HG03558 (cell line): ENCODE measurements at regions not wholly inside any gene's neighbourhood (a gene's known extent, or its start where the extent isn't known, plus 50 kb on each side); places are given as distances from the start of the nearest gene placed in this dataset.

Source experiments
- ATAC-seq: cut with Tn5 transposase; IDR thresholded peaks from one replicate; pipeline ENCODE4 v1.9.1; 2021; ENCODE audit warnings: moderate number of reproducible peaks; ENCODE audit not compliant: unreplicated experiment; ENCODE audit errors: extremely low read depth

- ATAC-seq = no peak
Observed at GRCh38 chr4:141570290-141570689, 66.1 kb upstream of the IL15 start.

- ATAC-seq = no peak
Observed at GRCh38 chr4:141571362-141571761, 65.0 kb upstream of the IL15 start.

GRCh38 chr4:141571793-141572192, 64.6 kb upstream of the IL15 start:
- no peak for ATAC-seq

- ATAC-seq = no peak
Observed at GRCh38 chr4:141573678-141574077, 62.7 kb upstream of the IL15 start.

- ATAC-seq = no peak
Observed at GRCh38 chr4:141575884-141576283, 60.5 kb upstream of the IL15 start.

GRCh38 chr4:141576585-141577110, 59.7 kb upstream of the IL15 start:
- ATAC-seq = no peak

- no peak for ATAC-seq
Observed at GRCh38 chr4:141578451-141578850, 57.9 kb upstream of the IL15 start.

- ATAC-seq = no peak
Observed at GRCh38 chr4:141580523-141580922, 55.9 kb upstream of the IL15 start.
